Gastroesophageal sphincter (tissue), 4 donors: ENCODE measurements at regions not wholly inside any gene's neighbourhood (a gene's known extent, or its start where the extent isn't known, plus 50 kb on each side); places are given as distances from the start of the nearest gene placed in this dataset.
A peak's percentile ranks its signal among the peaks of the same experiment; 100 is the strongest.

Experiments
- ATAC-seq: fragments of 150-250 bp; one replicate; pipeline ENCODE4 v1.9.1; 2016; ENCODE audit warnings: mild to moderate bottlenecking, moderate library complexity
- H3K27ac ChIP-seq, 4 donors: fragments of 200-600 bp; sonication (generic) in 3 of 4; 1 replicate in 3 of 4; 2 replicates in 1 of 4; pipeline ENCODE4 v1.5.1; 2016 to 2019
- H3K27me3 ChIP-seq: fragments of 200-600 bp; sonication (generic); one replicate; pipeline ENCODE4 v1.5.1; 2019
- H3K36me3 ChIP-seq, 2 donors: fragments of 200-600 bp; sonication (generic); one replicate each; pipeline ENCODE4 v1.5.1; 2019; ENCODE audit warnings: control low read depth in 1 of 2
- H3K4me1 ChIP-seq, 3 donors: fragments of 200-600 bp; sonication (generic); 1 replicate in 2 of 3; 2 replicates in 1 of 3; pipeline ENCODE4 v1.5.1; 2016 to 2019; ENCODE audit warnings: control low read depth in 2 of 3
- H3K4me3 ChIP-seq, 2 donors: fragments of 200-600 bp; sonication (generic); one replicate each; pipeline ENCODE4 v1.5.1; 2019; ENCODE audit warnings: mild to moderate bottlenecking in 1 of 2, moderate library complexity in 1 of 2
- H3K9me3 ChIP-seq, 3 donors: fragments of 200-600 bp; sonication (generic); one replicate each; pipeline ENCODE4 v1.5.1; 2017 to 2019; ENCODE audit warnings: control low read depth in 2 of 3
- EP300 ChIP-seq: sonication (generic); formaldehyde crosslinking; IDR thresholded peaks from one replicate; pipeline ENCODE4 v1.6.1; 2017; ENCODE audit warnings: antibody characterized with exemption, mild to moderate bottlenecking
- POLR2A ChIP-seq, 2 donors: fragments of 450-650 bp; IDR thresholded peaks; one replicate each; pipeline ENCODE4 v1.6.1; 2017; ENCODE audit warnings: antibody characterized with exemption in 2 of 2, mild to moderate bottlenecking in 2 of 2, moderate library complexity in 1 of 2
- POLR2AphosphoS5 ChIP-seq: sonication (generic); formaldehyde crosslinking; IDR thresholded peaks from one replicate; pipeline ENCODE4 v1.6.1; 2017; ENCODE audit warnings: antibody characterized with exemption
- WGBS, 2 donors: methylation state at CpG; one replicate each; pipeline ENCODE4 v1.1.5; 2018; ENCODE audit warnings: low coverage in 1 of 2; 5-methylcytosine and 5-hydroxymethylcytosine counted together
- TF ChIP-seq, protein P1 (sequence below), 4 experiments: fragments of 200-600 bp in 2 of 4; fragments of 450-650 bp in 2 of 4; sonication (generic) in 1 of 4; IDR thresholded peaks; one replicate each; pipeline ENCODE4 v1.5.1; 2017 to 2019; ENCODE audit warnings: antibody characterized with exemption in 4 of 4, mild to moderate bottlenecking in 2 of 4, moderate library complexity in 2 of 4

DNA sequence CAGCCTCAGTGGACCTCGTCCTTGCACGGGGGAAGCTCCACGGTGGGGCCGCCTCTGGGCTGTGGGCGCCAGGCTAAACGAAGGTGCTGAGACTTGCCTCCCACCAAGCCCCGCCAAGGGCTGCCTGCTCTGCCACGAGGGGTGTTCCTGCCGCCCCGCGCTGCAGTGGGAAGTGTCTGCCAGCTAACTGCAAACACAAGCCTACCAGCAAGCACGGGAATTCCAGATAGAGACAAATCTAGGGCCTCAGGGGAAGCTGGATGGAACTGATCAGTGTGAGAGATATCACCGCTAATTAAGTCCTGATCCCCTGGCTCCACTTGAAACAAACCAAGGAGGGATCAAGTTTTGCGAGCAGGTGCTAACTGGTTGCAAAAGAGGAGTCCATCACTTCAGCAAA, 181.6 kb upstream of the LEF1 start:
- Histone ChIP-seq H3K36me3 (no peaks in the 10 kb centered on the region), H3K9me3 (no peaks in the 10 kb centered on the region), H3K27ac (no peak overlapping the region), H3K4me3 (no peak overlapping the region), H3K4me1 (peaks cover 0 to 19% (median 0%) of the 10 kb centered on the region in 3 donors), H3K27me3 (no peaks in the 10 kb centered on the region)
- TF ChIP-seq POLR2A (IDR thresholded peaks at IDR 0.05): no peak
- TF ChIP-seq EP300: no peak
- TF ChIP-seq, protein P1, sequence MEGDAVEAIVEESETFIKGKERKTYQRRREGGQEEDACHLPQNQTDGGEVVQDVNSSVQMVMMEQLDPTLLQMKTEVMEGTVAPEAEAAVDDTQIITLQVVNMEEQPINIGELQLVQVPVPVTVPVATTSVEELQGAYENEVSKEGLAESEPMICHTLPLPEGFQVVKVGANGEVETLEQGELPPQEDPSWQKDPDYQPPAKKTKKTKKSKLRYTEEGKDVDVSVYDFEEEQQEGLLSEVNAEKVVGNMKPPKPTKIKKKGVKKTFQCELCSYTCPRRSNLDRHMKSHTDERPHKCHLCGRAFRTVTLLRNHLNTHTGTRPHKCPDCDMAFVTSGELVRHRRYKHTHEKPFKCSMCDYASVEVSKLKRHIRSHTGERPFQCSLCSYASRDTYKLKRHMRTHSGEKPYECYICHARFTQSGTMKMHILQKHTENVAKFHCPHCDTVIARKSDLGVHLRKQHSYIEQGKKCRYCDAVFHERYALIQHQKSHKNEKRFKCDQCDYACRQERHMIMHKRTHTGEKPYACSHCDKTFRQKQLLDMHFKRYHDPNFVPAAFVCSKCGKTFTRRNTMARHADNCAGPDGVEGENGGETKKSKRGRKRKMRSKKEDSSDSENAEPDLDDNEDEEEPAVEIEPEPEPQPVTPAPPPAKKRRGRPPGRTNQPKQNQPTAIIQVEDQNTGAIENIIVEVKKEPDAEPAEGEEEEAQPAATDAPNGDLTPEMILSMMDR (IDR thresholded peaks at IDR 0.05): no peak
- no peak for ATAC-seq
- WGBS, 2 donors: 50 to 82% methylated on average over 1 to 3 of the region's 14 CpGs

DNA sequence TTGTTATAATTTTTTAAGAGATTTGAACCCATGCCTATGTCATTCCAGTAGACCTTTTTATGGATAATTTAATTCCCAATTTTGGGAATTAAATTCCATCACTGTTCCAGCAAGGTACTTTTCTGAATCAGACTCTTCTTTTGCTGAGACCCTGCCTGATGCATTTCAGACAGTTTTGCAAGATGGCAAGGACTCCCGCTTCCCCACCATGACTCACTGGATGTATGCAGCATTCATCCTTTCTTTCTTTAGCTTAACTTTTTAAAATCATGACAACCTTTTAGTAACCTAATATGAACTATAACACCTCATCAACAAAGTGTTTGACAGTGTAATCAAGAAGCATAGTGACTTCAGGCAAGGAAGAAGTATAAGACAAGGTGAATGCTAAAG, 178.1 kb upstream of the LEF1 start:
- ATAC-seq: no peak
- Histone ChIP-seq H3K9me3 (no peaks in the 10 kb centered on the region), H3K4me1 (peaks cover 0 to 7% (median 0%) of the 10 kb centered on the region in 3 donors), H3K27me3 (no peaks in the 10 kb centered on the region), H3K36me3 (no peaks in the 10 kb centered on the region), H3K4me3 (no peak overlapping the region), H3K27ac (no peak overlapping the region)
- 83% methylated on average over 1 of the region's 1 CpG; no CpG with 5 or more reads in 1 of the 2 donors for WGBS, 2 donors
- TF ChIP-seq POLR2A (IDR thresholded peaks at IDR 0.05) (no peak), POLR2AphosphoS5 (no peak), EP300 (no peak)
- TF ChIP-seq, protein P1 (IDR thresholded peaks at IDR 0.05): no peak

DNA sequence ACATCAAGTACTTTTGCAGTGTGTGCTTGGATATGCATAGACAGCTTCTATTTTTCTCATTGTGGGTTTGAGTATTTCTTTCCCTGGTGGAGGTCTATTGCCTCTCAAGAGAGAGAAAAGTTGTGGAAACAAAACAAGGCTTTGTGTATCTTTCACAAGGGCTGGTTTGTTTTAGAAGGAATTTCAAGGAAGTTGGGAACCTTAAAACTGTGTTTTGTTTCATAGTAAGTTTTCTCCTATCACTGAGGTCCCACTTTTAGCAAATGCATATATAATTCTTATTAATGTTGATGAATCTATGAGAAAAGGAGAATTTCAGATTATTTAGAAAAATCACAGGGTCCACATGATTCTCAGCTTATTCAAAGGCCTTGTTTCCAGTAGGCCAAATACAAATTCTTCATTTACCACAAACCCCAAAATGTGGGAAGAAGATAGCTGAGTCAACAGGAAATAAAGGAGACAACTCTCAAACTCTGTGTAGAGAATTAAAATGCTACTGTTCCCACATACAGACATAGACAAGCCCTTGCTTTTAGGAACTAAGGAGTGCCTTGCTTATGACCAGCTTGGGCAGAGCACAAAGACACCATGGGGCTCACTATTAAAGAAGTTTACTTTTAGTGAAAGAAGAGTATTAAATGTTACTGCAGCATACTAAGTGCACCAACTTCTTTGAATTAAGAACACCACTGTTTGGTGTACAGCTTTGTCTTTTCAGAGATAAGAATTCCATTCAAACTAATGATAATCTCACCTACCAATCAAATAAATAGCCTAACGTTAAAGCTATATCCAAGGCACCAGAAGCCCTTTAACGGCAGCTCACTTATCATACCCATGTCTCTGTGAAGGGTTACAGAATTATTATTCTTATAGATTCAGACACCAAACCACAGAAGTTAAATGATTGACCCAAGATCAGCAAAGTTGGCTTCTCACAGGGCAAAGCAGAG, 177.4 kb upstream of the LEF1 start:
- WGBS, 2 donors: 28 to 44% methylated on average over 2 of the region's 2 CpGs
- Histone ChIP-seq H3K27me3 (no peaks in the 10 kb centered on the region), H3K36me3 (no peaks in the 10 kb centered on the region), H3K9me3 (no peaks in the 10 kb centered on the region), H3K4me1 (peaks cover 0 to under 1% (median 0%) of the 10 kb centered on the region in 3 donors), H3K27ac (no peak overlapping the region), H3K4me3 (no peak overlapping the region)
- no peak for TF ChIP-seq EP300
- TF ChIP-seq POLR2A (IDR thresholded peaks at IDR 0.05): no peak
- ATAC-seq: no peak

DNA sequence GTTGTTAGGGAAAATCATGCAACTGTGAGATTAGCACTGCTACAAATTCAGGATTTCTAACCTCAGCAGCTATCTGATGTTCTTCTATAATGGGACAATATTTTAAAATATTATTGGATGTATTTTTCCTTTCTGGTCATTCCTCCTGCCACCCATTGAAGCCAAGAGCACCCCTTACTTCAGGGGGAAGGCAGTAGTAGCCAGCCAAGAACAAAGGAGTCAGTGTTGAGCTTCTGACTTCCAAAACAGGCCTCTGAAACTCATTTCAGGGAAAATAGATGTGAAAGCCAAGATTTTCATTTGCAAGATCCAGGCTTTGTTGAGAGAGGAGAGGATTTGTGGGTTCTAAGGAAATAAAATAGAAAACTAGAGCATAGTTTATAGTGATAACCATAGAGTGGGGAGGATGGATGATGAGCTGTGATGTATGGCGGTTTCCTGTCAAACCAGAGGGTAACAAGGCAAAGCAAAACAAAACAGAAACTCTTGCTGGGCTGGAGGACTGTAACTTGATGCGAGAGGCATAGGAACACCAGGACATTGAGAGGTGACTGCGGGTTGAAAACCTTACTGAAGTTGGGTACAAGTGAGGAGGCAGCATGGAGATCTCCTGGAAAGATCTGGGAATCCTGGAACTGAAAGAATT, 173.7 kb upstream of the LEF1 start:
- Histone ChIP-seq H3K4me1 (no peaks in the 10 kb centered on the region), H3K36me3 (no peaks in the 10 kb centered on the region), H3K4me3 (no peak overlapping the region), H3K27me3 (no peaks in the 10 kb centered on the region), H3K9me3 (no peaks in the 10 kb centered on the region), H3K27ac (no peak overlapping the region)
- ATAC-seq: peak; percentile 25
- 60 to 72% methylated on average over 3 of the region's 3 CpGs for WGBS, 2 donors
- no peak for TF ChIP-seq POLR2AphosphoS5
- TF ChIP-seq, protein P1 (IDR thresholded peaks at IDR 0.05): no peak
- no peak for TF ChIP-seq POLR2A (IDR thresholded peaks at IDR 0.05)
- TF ChIP-seq EP300: no peak

DNA sequence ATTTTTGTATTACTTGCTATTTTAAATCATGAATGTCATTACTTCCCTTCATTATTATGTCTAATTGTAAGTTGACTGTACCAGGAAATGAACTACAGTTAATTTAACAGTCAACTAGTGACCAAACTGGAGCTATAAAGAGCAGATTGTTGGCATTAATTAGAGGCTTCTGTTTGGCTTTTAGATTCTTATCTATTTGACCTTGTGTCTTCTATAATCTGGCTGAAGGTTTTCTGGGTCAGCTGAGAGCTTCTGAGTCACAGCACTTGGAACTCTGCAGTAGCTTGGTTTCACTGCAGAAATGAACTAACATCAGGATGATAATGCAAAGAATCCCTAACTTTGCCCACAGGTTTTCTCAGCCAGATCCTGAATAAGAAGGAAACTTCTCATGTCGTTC, 169.2 kb upstream of the LEF1 start:
- H3K36me3 ChIP-seq: no peaks in the 10 kb centered on the region
- H3K27me3 ChIP-seq: no peaks in the 10 kb centered on the region
- 20 to 29% methylated on average over 1 of the region's 1 CpG for WGBS, 2 donors
- H3K9me3 ChIP-seq: no peaks in the 10 kb centered on the region
- no peak overlapping the region for H3K4me3 ChIP-seq
- ATAC-seq: no peak
- no peaks in the 10 kb centered on the region for H3K4me1 ChIP-seq
- TF ChIP-seq POLR2A (IDR thresholded peaks at IDR 0.05) (no peak), POLR2AphosphoS5 (no peak), EP300 (no peak)
- TF ChIP-seq, protein P1 (IDR thresholded peaks at IDR 0.05): no peak
- no peak overlapping the region for H3K27ac ChIP-seq
